WTC11 (cell line): ENCODE measurements at regions not wholly inside any gene's neighbourhood (a gene's known extent, or its start where the extent isn't known, plus 50 kb on each side); places are given as distances from the start of the nearest gene placed in this dataset.

Experiments used
- ATAC-seq: fragments of 200-7000 bp; cut with Tn5 transposase; 2 replicates; pipeline ENCODE4 v1.10.0; 2021; ENCODE audit warnings: mild to moderate bottlenecking, moderate library complexity
- CTCF ChIA-PET: fragments of 300-600 bp; sonication (Branson Sonifier 250); formaldehyde crosslinking; loops from one replicate; lab custom pipeline; 2021; ENCODE audit warnings: antibody characterized with exemption; lab: Charles Lee
- POLR2A ChIA-PET: fragments of 350-600 bp; sonication (Branson Sonifier 250); formaldehyde crosslinking; loops from one replicate; lab custom pipeline; 2021; ENCODE audit warnings: antibody characterized with exemption; lab: Charles Lee
- DNase-seq: peaks from one replicate; pipeline ENCODE4 v3.0.0; 2021; ENCODE audit warnings: low spot score
- H3K27ac Mint-ChIP-seq: 2 replicates; pipeline ENCODE4 v1.8.0; 2021; ENCODE audit warnings: mixed read lengths
- H3K27me3 Mint-ChIP-seq: 2 replicates; pipeline ENCODE4 v1.8.0; 2021; ENCODE audit warnings: low read depth, mild to moderate bottlenecking, moderate library complexity, mixed read lengths
- H3K36me3 Mint-ChIP-seq: 2 replicates; pipeline ENCODE4 v1.8.0; 2021; ENCODE audit warnings: mixed read lengths
- H3K4me1 Mint-ChIP-seq: 2 replicates; pipeline ENCODE4 v1.8.0; 2022; ENCODE audit warnings: mixed read lengths
- H3K4me3 Mint-ChIP-seq: 2 replicates; pipeline ENCODE4 v1.8.0; 2021; ENCODE audit warnings: mild to moderate bottlenecking, moderate library complexity, mixed read lengths
- H3K9me3 Mint-ChIP-seq: 2 replicates; pipeline ENCODE4 v1.8.0; 2021; ENCODE audit warnings: mixed read lengths
- CREM ChIP-seq: sonication (generic); formaldehyde crosslinking; IDR thresholded peaks from 2 replicates; pipeline ENCODE4 v1.8.1; 2022; ENCODE audit warnings: mild to moderate bottlenecking, missing genetic modification reagents, moderate library complexity
- E2F1 ChIP-seq: sonication (generic); formaldehyde crosslinking; IDR thresholded peaks from 2 replicates; pipeline ENCODE4 v1.8.0; 2022; ENCODE audit warnings: mild to moderate bottlenecking, missing genetic modification reagents
- ERG ChIP-seq: fragments of 250-450 bp; sonication (Bioruptor Pico); IDR thresholded peaks from 2 replicates; pipeline ENCODE4 v1.8.0; 2021; ENCODE audit warnings: mild to moderate bottlenecking
- ETV6 ChIP-seq: sonication (generic); formaldehyde crosslinking; IDR thresholded peaks from 2 replicates; pipeline ENCODE4 v1.8.1; 2022; ENCODE audit warnings: mild to moderate bottlenecking, missing genetic modification reagents
- HMGXB4 ChIP-seq: sonication (generic); formaldehyde crosslinking; IDR thresholded peaks from 2 replicates; pipeline ENCODE4 v1.8.1; 2023; ENCODE audit warnings: mild to moderate bottlenecking, moderate library complexity, missing genetic modification reagents
- MAX ChIP-seq: sonication (generic); formaldehyde crosslinking; IDR thresholded peaks from 2 replicates; pipeline ENCODE4 v1.8.0; 2022; ENCODE audit warnings: mild to moderate bottlenecking, missing genetic modification reagents
- RELA ChIP-seq: sonication (generic); formaldehyde crosslinking; IDR thresholded peaks from 2 replicates; pipeline ENCODE4 v1.8.1; 2022; ENCODE audit warnings: missing genetic modification reagents, mild to moderate bottlenecking, borderline replicate concordance
- TEAD4 ChIP-seq: sonication (generic); formaldehyde crosslinking; IDR thresholded peaks from 2 replicates; pipeline ENCODE4 v1.8.0; 2022; ENCODE audit warnings: mild to moderate bottlenecking, missing genetic modification reagents
- ZNF232 ChIP-seq: sonication (generic); formaldehyde crosslinking; IDR thresholded peaks from 2 replicates; pipeline ENCODE4 v1.8.0; 2022; ENCODE audit warnings: mild to moderate bottlenecking, missing genetic modification reagents
- TF ChIP-seq, protein P1 (sequence below): sonication (generic); formaldehyde crosslinking; IDR thresholded peaks from 2 replicates; pipeline ENCODE4 v1.8.1; 2022; ENCODE audit warnings: low read depth, missing genetic modification reagents, borderline replicate concordance
- TF ChIP-seq, protein P2 (sequence below): sonication (generic); formaldehyde crosslinking; IDR thresholded peaks from 2 replicates; pipeline ENCODE4 v1.8.1; 2022; ENCODE audit warnings: mild to moderate bottlenecking, missing genetic modification reagents, moderate library complexity, borderline replicate concordance
- TF ChIP-seq, protein P3 (sequence below): fragments of 250-450 bp; sonication (Bioruptor Pico); IDR thresholded peaks from 2 replicates; pipeline ENCODE4 v2.1.2; 2022; ENCODE audit warnings: mild to moderate bottlenecking, moderate library complexity
- TF ChIP-seq, protein P4 (sequence below): sonication (generic); formaldehyde crosslinking; IDR thresholded peaks from 2 replicates; pipeline ENCODE4 v1.8.0; 2023; ENCODE audit warnings: missing genetic modification reagents, mild to moderate bottlenecking, borderline replicate concordance
- TF ChIP-seq, protein P5 (sequence below): sonication (generic); formaldehyde crosslinking; IDR thresholded peaks from 2 replicates; pipeline ENCODE4 v1.8.1; 2022; ENCODE audit warnings: missing genetic modification reagents, borderline replicate concordance

GRCh38 chr5:56737002-56737621 lies 78.2 kb upstream of the MAP3K1 start (continued):
- TF ChIP-seq, protein P1, sequence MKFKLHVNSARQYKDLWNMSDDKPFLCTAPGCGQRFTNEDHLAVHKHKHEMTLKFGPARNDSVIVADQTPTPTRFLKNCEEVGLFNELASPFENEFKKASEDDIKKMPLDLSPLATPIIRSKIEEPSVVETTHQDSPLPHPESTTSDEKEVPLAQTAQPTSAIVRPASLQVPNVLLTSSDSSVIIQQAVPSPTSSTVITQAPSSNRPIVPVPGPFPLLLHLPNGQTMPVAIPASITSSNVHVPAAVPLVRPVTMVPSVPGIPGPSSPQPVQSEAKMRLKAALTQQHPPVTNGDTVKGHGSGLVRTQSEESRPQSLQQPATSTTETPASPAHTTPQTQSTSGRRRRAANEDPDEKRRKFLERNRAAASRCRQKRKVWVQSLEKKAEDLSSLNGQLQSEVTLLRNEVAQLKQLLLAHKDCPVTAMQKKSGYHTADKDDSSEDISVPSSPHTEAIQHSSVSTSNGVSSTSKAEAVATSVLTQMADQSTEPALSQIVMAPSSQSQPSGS = no peak

DNA sequence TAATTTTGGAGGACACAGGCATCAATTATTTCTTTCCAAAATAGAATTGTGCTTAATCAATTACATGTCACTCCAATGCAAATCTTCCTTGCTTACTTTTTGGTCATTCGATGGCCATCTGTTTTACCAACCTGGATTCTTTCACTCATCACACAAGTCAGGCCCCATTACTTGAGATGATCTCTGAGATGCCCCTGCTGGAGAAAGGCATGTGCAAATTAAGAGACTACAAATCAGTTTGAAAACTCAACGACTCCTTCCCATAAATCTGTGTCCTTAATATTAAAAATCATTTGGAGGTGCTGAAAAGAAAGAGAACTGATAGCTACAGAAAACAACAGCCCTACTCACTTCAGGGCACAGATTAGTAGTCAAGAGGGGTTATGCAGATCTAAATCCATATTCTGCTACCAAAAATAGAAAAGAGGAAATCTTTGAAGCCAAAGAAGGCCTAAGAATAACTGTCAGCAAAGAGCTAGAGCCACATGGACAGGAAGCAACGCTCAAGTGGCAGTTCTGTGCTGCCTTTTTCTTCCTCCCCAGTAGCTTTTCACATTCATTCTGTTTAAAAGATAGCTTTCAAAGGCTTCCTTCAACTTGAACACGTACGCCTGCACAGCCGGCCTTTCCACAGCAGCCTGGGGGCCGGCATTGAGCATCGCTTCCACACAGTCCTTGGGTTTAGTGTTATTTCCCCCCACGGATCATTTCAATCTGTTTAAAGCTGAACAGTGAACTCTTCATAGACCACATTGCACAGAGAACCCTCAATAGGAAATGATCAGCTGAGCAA lies 79.3 kb upstream of the MAP3K1 start:
- ATAC-seq (no peak), DNase-seq (no peak)
- no peak overlapping the region for H3K27ac Mint-ChIP-seq
- no peak for TF ChIP-seq CREM
- TF ChIP-seq E2F1 = no peak
- TF ChIP-seq, protein P2, sequence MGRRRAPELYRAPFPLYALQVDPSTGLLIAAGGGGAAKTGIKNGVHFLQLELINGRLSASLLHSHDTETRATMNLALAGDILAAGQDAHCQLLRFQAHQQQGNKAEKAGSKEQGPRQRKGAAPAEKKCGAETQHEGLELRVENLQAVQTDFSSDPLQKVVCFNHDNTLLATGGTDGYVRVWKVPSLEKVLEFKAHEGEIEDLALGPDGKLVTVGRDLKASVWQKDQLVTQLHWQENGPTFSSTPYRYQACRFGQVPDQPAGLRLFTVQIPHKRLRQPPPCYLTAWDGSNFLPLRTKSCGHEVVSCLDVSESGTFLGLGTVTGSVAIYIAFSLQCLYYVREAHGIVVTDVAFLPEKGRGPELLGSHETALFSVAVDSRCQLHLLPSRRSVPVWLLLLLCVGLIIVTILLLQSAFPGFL (CRISPR knock-in tag) = no peak
- H3K36me3 Mint-ChIP-seq = no peaks in the 10 kb centered on the region; the same call in 1 of the 2 replicates
- no peaks in the 10 kb centered on the region for H3K27me3 Mint-ChIP-seq
- H3K4me3 Mint-ChIP-seq = no peak overlapping the region
- ChIA-PET CTCF (no interaction called here), POLR2A (no interaction called here)
- peaks cover 7% of the 10 kb centered on the region for H3K9me3 Mint-ChIP-seq
- H3K4me1 Mint-ChIP-seq = peaks cover 43% of the 10 kb centered on the region

- peaks cover 43% of the 10 kb centered on the region for H3K4me1 Mint-ChIP-seq
- CTCF ChIA-PET = interaction anchor here (1.2 kb wide), 1 partner anchor 93 kb away, joined by 4 read pairs; no protein-coding TSS in a partner anchor
- H3K36me3 Mint-ChIP-seq = no peaks in the 10 kb centered on the region; the same call in 1 of the 2 replicates
- POLR2A ChIA-PET = interaction anchor here (0.6 kb wide), 1 partner anchor 185 kb away, joined by 3 read pairs; no protein-coding TSS in a partner anchor
- H3K27me3 Mint-ChIP-seq = no peaks in the 10 kb centered on the region
- peaks cover 10% of the 10 kb centered on the region for H3K9me3 Mint-ChIP-seq
- DNase-seq (no peak), ATAC-seq (no peak)
- H3K4me3 Mint-ChIP-seq = no peak overlapping the region; the same call in 1 of the 2 replicates
- no peak overlapping the region for H3K27ac Mint-ChIP-seq
- TF ChIP-seq MAX (CRISPR knock-in tag) (no peak), HMGXB4 (CRISPR knock-in tag) (no peak), ETV6 (CRISPR knock-in tag) (no peak), ERG (CRISPR knock-in tag) (no peak), TEAD4 (no peak), RELA (CRISPR knock-in tag) (no peak), ZNF232 (CRISPR knock-in tag) (no peak)
- TF ChIP-seq, protein P3, sequence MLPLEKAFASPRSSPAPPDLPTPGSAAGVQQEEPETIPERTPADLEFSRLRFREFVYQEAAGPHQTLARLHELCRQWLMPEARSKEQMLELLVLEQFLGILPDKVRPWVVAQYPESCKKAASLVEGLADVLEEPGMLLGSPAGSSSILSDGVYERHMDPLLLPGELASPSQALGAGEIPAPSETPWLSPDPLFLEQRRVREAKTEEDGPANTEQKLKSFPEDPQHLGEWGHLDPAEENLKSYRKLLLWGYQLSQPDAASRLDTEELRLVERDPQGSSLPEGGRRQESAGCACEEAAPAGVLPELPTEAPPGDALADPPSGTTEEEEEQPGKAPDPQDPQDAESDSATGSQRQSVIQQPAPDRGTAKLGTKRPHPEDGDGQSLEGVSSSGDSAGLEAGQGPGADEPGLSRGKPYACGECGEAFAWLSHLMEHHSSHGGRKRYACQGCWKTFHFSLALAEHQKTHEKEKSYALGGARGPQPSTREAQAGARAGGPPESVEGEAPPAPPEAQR (CRISPR knock-in tag) = no peak
- TF ChIP-seq, protein P4, sequence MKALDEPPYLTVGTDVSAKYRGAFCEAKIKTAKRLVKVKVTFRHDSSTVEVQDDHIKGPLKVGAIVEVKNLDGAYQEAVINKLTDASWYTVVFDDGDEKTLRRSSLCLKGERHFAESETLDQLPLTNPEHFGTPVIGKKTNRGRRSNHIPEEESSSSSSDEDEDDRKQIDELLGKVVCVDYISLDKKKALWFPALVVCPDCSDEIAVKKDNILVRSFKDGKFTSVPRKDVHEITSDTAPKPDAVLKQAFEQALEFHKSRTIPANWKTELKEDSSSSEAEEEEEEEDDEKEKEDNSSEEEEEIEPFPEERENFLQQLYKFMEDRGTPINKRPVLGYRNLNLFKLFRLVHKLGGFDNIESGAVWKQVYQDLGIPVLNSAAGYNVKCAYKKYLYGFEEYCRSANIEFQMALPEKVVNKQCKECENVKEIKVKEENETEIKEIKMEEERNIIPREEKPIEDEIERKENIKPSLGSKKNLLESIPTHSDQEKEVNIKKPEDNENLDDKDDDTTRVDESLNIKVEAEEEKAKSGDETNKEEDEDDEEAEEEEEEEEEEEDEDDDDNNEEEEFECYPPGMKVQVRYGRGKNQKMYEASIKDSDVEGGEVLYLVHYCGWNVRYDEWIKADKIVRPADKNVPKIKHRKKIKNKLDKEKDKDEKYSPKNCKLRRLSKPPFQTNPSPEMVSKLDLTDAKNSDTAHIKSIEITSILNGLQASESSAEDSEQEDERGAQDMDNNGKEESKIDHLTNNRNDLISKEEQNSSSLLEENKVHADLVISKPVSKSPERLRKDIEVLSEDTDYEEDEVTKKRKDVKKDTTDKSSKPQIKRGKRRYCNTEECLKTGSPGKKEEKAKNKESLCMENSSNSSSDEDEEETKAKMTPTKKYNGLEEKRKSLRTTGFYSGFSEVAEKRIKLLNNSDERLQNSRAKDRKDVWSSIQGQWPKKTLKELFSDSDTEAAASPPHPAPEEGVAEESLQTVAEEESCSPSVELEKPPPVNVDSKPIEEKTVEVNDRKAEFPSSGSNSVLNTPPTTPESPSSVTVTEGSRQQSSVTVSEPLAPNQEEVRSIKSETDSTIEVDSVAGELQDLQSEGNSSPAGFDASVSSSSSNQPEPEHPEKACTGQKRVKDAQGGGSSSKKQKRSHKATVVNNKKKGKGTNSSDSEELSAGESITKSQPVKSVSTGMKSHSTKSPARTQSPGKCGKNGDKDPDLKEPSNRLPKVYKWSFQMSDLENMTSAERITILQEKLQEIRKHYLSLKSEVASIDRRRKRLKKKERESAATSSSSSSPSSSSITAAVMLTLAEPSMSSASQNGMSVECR (CRISPR knock-in tag) = no peak
- TF ChIP-seq, protein P5, sequence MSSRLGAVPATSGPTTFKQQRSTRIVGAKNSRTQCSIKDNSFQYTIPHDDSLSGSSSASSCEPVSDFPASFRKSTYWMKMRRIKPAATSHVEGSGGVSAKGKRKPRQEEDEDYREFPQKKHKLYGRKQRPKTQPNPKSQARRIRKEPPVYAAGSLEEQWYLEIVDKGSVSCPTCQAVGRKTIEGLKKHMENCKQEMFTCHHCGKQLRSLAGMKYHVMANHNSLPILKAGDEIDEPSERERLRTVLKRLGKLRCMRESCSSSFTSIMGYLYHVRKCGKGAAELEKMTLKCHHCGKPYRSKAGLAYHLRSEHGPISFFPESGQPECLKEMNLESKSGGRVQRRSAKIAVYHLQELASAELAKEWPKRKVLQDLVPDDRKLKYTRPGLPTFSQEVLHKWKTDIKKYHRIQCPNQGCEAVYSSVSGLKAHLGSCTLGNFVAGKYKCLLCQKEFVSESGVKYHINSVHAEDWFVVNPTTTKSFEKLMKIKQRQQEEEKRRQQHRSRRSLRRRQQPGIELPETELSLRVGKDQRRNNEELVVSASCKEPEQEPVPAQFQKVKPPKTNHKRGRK (CRISPR knock-in tag) = no peak
These were observed 81.2 kb upstream of the MAP3K1 start for GRCh38 chr5:56734091-56734694.
